PC-9 (cell line): ENCODE measurements at regions not wholly inside any gene's neighbourhood (a gene's known extent, or its start where the extent isn't known, plus 50 kb on each side); places are given as distances from the start of the nearest gene placed in this dataset.

ENCODE experiments used
- CTCF ChIP-seq: fragments of 200-600 bp; sonication (generic); conservative IDR thresholded peaks from 2 replicates; pipeline ENCODE4 v1.6.1; 2017; ENCODE audit warnings: mixed run types, antibody characterized with exemption, mild to moderate bottlenecking, moderate library complexity
- EZH2 ChIP-seq: fragments of 200-600 bp; sonication (generic); IDR thresholded peaks from 2 replicates; pipeline ENCODE4 v1.8.0; 2017; ENCODE audit warnings: antibody characterized with exemption, low read depth

- TF ChIP-seq CTCF (no peak), EZH2 (no peak)
Measured at GRCh38 chr11:110947096-110947495, 234.9 kb upstream of the ARHGAP20 start.
